ENCODE measurements at regions not wholly inside any gene's neighbourhood (a gene's known extent, or its start where the extent isn't known, plus 50 kb on each side); places are given as distances from the start of the nearest gene placed in this dataset.

- TF ChIP-seq SUZ12 (IDR thresholded peaks at IDR 0.05; ENCODE audit: extremely low read depth, insufficient read depth, insufficient read length) (no peak), ZNF274 (IDR thresholded peaks at IDR 0.05; ENCODE audit: low read depth, low read length) (no peak), YY1 (IDR thresholded peaks at IDR 0.05; ENCODE audit: insufficient read depth, insufficient read length) (no peak)
Observed at GRCh38 chr5:66315784-66316183, 171.7 kb downstream of the SREK1 start.
